22Rv1 (cell line): ENCODE measurements at regions not wholly inside any gene's neighbourhood (a gene's known extent, or its start where the extent isn't known, plus 50 kb on each side); places are given as distances from the start of the nearest gene placed in this dataset.

Experiments used
- ZFX ChIP-seq: fragments of 450-650 bp; IDR thresholded peaks from 2 replicates; pipeline ENCODE4 v1.6.1; 2017; ENCODE audit warnings: antibody characterized with exemption, borderline replicate concordance
- TF ChIP-seq, protein P1 (sequence below): fragments of 450-650 bp; IDR thresholded peaks from 2 replicates; pipeline ENCODE4 v1.5.1; 2017; ENCODE audit warnings: mild to moderate bottlenecking

DNA sequence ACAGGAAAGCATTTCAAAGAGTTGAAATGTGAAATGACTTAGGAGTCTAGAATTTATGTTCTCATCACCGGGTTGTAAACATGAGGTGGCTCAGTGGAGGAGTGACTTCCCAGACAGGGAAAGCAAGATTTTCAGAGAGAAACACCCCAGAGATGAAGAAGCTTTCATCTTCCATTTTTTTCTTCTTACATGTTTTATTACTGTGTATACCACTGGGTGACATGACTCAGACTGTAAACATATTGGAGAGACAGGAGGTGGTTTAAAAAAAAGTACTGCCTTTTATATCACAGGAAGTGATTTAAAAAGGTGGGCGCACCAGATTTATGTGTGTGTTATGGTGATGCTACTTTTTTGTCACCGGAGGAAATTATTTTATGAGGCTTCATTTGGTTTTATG, 209.1 kb upstream of the TUT7 start:
- TF ChIP-seq, protein P1, sequence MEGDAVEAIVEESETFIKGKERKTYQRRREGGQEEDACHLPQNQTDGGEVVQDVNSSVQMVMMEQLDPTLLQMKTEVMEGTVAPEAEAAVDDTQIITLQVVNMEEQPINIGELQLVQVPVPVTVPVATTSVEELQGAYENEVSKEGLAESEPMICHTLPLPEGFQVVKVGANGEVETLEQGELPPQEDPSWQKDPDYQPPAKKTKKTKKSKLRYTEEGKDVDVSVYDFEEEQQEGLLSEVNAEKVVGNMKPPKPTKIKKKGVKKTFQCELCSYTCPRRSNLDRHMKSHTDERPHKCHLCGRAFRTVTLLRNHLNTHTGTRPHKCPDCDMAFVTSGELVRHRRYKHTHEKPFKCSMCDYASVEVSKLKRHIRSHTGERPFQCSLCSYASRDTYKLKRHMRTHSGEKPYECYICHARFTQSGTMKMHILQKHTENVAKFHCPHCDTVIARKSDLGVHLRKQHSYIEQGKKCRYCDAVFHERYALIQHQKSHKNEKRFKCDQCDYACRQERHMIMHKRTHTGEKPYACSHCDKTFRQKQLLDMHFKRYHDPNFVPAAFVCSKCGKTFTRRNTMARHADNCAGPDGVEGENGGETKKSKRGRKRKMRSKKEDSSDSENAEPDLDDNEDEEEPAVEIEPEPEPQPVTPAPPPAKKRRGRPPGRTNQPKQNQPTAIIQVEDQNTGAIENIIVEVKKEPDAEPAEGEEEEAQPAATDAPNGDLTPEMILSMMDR: no peak
- no peak for TF ChIP-seq ZFX
